ENCODE measurements at regions not wholly inside any gene's neighbourhood (a gene's known extent, or its start where the extent isn't known, plus 50 kb on each side); places are given as distances from the start of the nearest gene placed in this dataset.

DNA sequence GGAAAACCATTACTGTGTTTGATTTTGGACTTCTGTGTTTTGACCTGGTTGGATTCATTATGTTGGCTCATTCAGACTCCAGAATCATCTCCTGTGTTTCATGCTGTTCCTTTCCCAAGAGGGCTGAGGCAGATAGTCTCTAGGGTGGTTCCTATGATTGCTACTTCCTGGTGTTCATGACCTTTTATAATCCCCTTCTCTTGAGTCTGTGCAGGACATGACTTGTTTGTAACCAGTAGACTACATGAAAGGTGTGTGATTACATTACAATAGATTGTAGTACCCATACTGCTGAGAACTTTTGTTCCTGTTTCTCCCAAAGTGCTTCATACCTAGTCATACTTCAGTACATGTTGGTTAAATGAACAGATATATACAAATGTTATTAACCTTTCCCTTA lies 700.6 kb downstream of the METTL15 start:
- TF ChIP-seq POLR2AphosphoS5 (IDR thresholded peaks at IDR 0.05; ENCODE audit: low read depth, low read length) (no peak), SIN3A (IDR thresholded peaks at IDR 0.05; ENCODE audit: borderline replicate concordance, insufficient read depth, low read depth, low read length) (no peak)
- TF ChIP-seq, protein P1, sequence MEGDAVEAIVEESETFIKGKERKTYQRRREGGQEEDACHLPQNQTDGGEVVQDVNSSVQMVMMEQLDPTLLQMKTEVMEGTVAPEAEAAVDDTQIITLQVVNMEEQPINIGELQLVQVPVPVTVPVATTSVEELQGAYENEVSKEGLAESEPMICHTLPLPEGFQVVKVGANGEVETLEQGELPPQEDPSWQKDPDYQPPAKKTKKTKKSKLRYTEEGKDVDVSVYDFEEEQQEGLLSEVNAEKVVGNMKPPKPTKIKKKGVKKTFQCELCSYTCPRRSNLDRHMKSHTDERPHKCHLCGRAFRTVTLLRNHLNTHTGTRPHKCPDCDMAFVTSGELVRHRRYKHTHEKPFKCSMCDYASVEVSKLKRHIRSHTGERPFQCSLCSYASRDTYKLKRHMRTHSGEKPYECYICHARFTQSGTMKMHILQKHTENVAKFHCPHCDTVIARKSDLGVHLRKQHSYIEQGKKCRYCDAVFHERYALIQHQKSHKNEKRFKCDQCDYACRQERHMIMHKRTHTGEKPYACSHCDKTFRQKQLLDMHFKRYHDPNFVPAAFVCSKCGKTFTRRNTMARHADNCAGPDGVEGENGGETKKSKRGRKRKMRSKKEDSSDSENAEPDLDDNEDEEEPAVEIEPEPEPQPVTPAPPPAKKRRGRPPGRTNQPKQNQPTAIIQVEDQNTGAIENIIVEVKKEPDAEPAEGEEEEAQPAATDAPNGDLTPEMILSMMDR (IDR thresholded peaks at IDR 0.05) = no peak
- TF ChIP-seq, protein P2, sequence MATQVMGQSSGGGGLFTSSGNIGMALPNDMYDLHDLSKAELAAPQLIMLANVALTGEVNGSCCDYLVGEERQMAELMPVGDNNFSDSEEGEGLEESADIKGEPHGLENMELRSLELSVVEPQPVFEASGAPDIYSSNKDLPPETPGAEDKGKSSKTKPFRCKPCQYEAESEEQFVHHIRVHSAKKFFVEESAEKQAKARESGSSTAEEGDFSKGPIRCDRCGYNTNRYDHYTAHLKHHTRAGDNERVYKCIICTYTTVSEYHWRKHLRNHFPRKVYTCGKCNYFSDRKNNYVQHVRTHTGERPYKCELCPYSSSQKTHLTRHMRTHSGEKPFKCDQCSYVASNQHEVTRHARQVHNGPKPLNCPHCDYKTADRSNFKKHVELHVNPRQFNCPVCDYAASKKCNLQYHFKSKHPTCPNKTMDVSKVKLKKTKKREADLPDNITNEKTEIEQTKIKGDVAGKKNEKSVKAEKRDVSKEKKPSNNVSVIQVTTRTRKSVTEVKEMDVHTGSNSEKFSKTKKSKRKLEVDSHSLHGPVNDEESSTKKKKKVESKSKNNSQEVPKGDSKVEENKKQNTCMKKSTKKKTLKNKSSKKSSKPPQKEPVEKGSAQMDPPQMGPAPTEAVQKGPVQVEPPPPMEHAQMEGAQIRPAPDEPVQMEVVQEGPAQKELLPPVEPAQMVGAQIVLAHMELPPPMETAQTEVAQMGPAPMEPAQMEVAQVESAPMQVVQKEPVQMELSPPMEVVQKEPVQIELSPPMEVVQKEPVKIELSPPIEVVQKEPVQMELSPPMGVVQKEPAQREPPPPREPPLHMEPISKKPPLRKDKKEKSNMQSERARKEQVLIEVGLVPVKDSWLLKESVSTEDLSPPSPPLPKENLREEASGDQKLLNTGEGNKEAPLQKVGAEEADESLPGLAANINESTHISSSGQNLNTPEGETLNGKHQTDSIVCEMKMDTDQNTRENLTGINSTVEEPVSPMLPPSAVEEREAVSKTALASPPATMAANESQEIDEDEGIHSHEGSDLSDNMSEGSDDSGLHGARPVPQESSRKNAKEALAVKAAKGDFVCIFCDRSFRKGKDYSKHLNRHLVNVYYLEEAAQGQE (IDR thresholded peaks at IDR 0.05; ENCODE audit: insufficient read depth in 1 of 2, low read depth in 2 of 2, low read length in 1 of 2) = no peak
